Lower leg skin (tissue), 3 donors: ENCODE measurements at regions not wholly inside any gene's neighbourhood (a gene's known extent, or its start where the extent isn't known, plus 50 kb on each side); places are given as distances from the start of the nearest gene placed in this dataset.

Source experiments
- CTCF ChIP-seq, 3 donors: fragments of 450-650 bp; IDR thresholded peaks; one replicate each; pipeline ENCODE4 v1.5.1; 2016; ENCODE audit warnings: antibody characterized with exemption in 3 of 3, mild to moderate bottlenecking in 3 of 3, moderate library complexity in 2 of 3
- POLR2A ChIP-seq, 2 donors: fragments of 450-650 bp; IDR thresholded peaks; one replicate each; pipeline ENCODE4 v1.6.1; 2016 to 2017; ENCODE audit warnings: antibody characterized with exemption in 2 of 2, mild to moderate bottlenecking in 1 of 2, moderate library complexity in 1 of 2

- TF ChIP-seq CTCF (IDR thresholded peaks at IDR 0.05) (no peak), POLR2A (IDR thresholded peaks at IDR 0.05) (no peak)
Measured at GRCh38 chr13:111045170-111045569, 69.9 kb upstream of the ARHGEF7 start.
